Stimulated activated CD4-positive, alpha-beta T cell treated with anti-CD3 and anti-CD28 coated beads, Interleukin-15, amount 100 ng/mL, for 1 hour (primary cell): ENCODE measurements at regions not wholly inside any gene's neighbourhood (a gene's known extent, or its start where the extent isn't known, plus 50 kb on each side); places are given as distances from the start of the nearest gene placed in this dataset.

Experiments
- DNase-seq, 2 donors: peaks; one replicate each; pipeline ENCODE4 v3.0.0-alpha.2; 2020; ENCODE audit warnings: low read depth in 1 of 2, low spot score in 1 of 2

DNA sequence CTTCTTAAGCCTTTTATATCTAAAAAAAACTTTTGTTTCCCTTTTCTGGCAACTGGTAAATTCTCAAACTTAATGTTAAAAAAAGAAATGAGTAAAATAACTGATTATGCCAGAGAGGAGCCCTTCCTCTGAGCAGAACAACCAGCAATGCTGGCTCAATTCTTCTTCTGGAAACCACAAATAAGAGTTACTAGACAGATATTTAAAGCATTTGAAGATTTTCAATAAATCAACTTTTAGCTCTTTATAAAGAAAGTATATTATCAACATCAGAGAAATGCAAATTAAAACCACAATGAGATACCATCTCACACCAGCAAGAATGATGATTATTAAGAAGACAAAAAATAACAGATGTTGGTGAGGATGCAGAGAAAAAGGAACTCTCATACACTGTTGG, 61.1 kb upstream of the TCF21 start:
- no peak for DNase-seq

GRCh38 chr6:133833949-133834359, 55.0 kb upstream of the TCF21 start:
- DNase-seq = no peak

DNA sequence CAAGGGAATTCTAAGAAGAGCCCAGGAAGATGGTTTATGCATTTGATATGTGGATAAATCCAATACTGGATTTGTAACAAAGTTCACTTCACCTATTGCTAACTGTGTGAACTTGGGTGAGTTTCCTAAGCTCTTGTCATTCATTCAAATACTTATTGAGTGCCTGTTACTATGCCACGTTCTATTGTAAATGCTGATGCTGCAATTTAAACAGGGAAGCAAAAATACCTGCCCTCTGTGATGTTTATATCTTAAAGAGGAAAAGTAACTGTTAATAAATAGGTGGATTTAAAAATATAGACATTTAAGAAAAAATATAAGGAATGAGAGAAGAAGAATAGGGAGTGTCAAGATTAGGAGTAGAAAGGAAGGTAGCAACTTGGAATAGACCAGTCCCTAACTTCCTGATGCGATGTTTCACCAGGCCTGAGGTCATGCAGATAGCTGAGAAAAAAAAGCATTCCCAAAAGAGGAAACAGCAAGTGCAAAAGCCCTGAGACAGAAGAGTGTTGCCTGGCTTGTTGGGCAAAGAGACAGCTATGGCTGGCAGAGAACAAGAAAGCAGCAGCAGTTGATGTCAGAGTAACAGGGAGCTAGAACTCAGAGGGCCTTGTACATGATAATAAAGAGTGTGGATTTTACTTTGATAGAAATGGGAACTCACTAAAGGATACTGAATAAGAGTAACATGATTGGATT, 54.3 kb upstream of the TCF21 start:
- DNase-seq = no peak

DNA sequence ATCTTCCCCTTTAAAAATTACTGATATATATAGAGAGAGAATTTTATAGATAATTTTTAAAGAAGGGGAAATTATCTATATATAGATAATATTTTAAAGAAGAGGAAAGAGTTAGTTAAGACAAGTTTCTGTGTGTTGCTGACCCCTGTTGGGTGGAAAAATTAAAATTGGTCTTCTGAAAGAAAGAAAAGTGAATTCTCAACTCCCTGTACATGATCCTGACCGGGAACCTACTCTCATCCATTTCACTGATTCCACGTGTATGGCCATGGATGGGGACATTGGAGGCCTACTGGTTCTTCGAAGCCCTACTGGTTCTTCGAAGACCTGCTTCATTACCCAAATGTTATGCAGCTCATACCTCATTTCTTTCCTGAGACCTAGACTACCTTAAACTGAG, 53.0 kb upstream of the TCF21 start:
- no peak for DNase-seq

DNA sequence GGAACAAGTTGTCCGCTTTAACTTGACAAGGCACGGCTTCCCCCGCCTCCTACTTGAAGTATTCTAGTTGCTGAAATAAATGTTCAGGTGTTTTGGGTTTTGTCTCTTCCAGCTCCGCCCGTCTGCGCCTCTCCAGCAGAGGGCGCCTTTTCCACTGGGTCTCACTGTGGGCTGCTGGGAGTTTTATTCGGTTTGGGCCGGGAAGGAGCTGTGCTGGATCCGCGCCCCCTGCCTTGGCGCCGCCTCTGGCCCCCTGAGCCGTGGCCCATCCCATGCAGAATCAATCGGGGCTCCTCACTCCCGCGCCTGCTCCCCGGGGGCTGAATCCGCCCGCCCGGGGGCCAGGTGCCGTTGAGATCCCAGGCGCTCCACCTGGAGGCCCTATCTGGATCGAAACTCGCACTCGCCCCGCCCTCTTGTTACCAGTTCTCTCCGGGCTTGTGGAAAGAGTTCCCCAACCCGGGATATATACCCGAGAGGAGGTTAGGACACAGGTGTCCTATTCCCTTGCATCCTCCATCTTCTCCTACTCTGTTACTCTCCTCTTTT, 51.0 kb upstream of the TCF21 start:
- DNase-seq = peak; percentile 10 to 49
